ENCODE measurements at regions not wholly inside any gene's neighbourhood (a gene's known extent, or its start where the extent isn't known, plus 50 kb on each side); places are given as distances from the start of the nearest gene placed in this dataset.
"Not testable (repeated sequence)": the region's sequence is repeated elsewhere in the genome, so short reads cannot be mapped to it uniquely, and the experiment has no call there.

DNA sequence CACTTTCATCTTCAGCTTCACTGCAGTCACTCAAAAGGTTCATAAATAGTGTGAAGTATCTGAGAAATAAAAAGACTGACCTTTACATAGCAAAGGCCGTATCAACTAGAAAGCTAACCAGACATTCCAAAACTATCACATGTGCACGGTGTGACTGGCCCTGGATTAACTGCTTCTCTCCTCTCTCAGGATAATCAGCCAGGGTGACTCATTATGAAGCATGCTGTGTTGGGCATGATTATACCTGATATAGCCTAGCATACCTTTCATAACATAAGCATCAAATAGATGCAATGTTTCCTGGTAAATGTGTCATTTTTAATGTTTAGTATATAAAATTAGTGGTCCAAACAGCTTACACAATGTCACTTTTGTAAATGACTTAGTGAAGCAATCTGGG lies 62.7 kb upstream of the POTEB3 start:
- TF ChIP-seq POLR2A (IDR thresholded peaks at IDR 0.05); CTCF (IDR thresholded peaks at IDR 0.05 in 4 of 5, conservative IDR thresholded peaks at IDR 0.05 in 1 of 5): not testable (repeated sequence)
